ENCODE measurements at regions not wholly inside any gene's neighbourhood (a gene's known extent, or its start where the extent isn't known, plus 50 kb on each side); places are given as distances from the start of the nearest gene placed in this dataset.

DNA sequence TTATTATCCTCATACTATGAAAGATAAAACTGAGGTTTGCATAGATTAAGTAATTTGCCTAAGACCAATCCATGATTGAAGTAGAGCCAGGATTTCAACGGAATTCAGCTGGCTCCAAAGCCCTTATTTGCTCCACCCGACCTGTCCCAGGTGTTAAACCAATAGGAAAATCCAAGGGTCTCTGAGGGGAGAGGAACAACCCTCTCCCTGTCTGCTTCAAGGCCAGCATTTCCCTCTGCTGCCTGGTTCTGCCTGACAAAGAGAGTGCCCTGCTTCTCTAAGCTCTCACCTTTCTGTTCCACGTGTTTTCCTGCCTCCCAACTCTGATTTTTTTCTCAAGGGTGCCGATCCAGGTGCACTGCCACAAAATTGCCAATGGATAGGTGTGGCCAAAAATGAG is 127.4 kb downstream of the UBE2U start:
- TF ChIP-seq SIN3A (IDR thresholded peaks at IDR 0.05; ENCODE audit: borderline replicate concordance, insufficient read depth, low read length) (no peak), POLR2AphosphoS5 (IDR thresholded peaks at IDR 0.05; ENCODE audit: low read depth, low read length) (no peak), TAF1 (IDR thresholded peaks at IDR 0.05; ENCODE audit: borderline replicate concordance, insufficient read depth, low read length) (no peak), FOXP2 (optimal IDR thresholded peaks at IDR 0.05; ENCODE audit: borderline replicate concordance, extremely low read depth, extremely low read length, insufficient read depth) (no peak)
- TF ChIP-seq, protein P1, sequence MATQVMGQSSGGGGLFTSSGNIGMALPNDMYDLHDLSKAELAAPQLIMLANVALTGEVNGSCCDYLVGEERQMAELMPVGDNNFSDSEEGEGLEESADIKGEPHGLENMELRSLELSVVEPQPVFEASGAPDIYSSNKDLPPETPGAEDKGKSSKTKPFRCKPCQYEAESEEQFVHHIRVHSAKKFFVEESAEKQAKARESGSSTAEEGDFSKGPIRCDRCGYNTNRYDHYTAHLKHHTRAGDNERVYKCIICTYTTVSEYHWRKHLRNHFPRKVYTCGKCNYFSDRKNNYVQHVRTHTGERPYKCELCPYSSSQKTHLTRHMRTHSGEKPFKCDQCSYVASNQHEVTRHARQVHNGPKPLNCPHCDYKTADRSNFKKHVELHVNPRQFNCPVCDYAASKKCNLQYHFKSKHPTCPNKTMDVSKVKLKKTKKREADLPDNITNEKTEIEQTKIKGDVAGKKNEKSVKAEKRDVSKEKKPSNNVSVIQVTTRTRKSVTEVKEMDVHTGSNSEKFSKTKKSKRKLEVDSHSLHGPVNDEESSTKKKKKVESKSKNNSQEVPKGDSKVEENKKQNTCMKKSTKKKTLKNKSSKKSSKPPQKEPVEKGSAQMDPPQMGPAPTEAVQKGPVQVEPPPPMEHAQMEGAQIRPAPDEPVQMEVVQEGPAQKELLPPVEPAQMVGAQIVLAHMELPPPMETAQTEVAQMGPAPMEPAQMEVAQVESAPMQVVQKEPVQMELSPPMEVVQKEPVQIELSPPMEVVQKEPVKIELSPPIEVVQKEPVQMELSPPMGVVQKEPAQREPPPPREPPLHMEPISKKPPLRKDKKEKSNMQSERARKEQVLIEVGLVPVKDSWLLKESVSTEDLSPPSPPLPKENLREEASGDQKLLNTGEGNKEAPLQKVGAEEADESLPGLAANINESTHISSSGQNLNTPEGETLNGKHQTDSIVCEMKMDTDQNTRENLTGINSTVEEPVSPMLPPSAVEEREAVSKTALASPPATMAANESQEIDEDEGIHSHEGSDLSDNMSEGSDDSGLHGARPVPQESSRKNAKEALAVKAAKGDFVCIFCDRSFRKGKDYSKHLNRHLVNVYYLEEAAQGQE (IDR thresholded peaks at IDR 0.05; ENCODE audit: insufficient read depth in 1 of 2, low read depth in 2 of 2, low read length in 2 of 2), result no peak

DNA sequence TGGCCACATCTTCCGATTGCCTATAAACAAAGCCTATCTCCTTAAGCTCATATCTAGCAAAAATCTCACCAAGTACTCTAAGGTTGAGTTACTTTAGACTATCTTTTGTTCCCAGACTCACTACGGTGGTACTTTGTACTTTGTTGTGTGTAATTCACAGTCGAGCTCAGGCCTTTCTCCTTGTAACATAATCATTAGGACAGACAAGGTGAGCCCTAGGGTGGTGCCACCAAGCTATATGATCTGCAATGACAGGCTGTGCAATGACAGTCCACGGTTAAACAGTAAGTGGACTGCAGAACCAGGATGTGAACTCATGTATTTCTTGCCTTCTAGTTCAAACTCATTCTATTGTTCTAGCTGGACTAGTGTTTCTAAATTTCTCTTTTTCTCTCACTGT is 132.2 kb downstream of the UBE2U start:
- TF ChIP-seq SIN3A (IDR thresholded peaks at IDR 0.05; ENCODE audit: borderline replicate concordance, insufficient read depth, low read length), result no peak

DNA sequence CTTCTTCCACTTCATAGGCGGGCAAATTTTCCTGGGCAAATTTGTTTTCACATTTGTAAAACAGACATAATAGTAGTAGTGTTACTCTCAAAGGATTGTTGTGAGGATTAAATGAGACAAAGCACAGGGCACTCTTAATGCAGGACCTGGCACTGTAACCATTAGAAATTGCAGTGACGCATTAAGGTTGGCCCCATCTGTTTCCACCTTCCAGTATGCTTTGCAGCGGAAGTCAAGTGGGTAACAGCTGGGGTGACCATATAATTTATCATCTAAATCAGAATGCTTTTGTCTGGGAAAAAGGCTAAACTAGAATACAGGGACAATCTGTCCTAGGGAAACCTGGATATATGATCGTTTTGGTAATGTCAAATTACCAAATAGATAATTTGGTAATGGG is 132.5 kb upstream of the CACHD1 start:
- TF ChIP-seq FOXP2 (optimal IDR thresholded peaks at IDR 0.05; ENCODE audit: borderline replicate concordance, extremely low read depth, extremely low read length, insufficient read depth) (no peak), POLR2AphosphoS5 (IDR thresholded peaks at IDR 0.05; ENCODE audit: low read depth, low read length) (no peak), TAF1 (IDR thresholded peaks at IDR 0.05; ENCODE audit: borderline replicate concordance, insufficient read depth, low read length) (no peak), SIN3A (IDR thresholded peaks at IDR 0.05; ENCODE audit: borderline replicate concordance, insufficient read depth, low read length) (no peak)
- TF ChIP-seq, protein P1 (IDR thresholded peaks at IDR 0.05; ENCODE audit: insufficient read depth in 1 of 2, low read depth in 2 of 2, low read length in 2 of 2), result no peak

DNA sequence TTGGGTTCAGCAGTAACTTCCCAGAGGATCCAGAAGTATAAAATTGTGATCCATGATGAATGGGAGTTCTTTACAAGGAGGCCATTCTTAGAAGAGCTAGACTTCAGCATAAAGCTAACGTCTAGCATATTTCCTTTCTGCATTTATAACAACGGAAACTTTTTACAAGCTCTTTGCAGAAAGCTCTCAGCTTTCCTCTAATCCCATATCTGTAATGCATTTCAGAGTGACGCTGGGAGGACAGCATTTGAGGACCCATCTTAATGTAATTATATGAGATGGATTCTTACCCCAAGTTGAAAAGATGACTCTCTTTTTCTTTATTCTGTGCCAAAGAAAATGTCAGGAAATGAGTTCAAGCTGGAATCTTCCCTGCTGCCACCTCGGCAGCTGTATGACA is 132.0 kb upstream of the CACHD1 start:
- TF ChIP-seq, protein P1 (IDR thresholded peaks at IDR 0.05; ENCODE audit: insufficient read depth in 1 of 2, low read depth in 2 of 2, low read length in 2 of 2), result no peak
- TF ChIP-seq POLR2AphosphoS5 (IDR thresholded peaks at IDR 0.05; ENCODE audit: low read depth, low read length) (no peak), TAF1 (IDR thresholded peaks at IDR 0.05; ENCODE audit: borderline replicate concordance, insufficient read depth, low read length) (no peak), FOXP2 (optimal IDR thresholded peaks at IDR 0.05; ENCODE audit: borderline replicate concordance, extremely low read depth, extremely low read length, insufficient read depth) (no peak), SIN3A (IDR thresholded peaks at IDR 0.05; ENCODE audit: borderline replicate concordance, insufficient read depth, low read length) (no peak)

DNA sequence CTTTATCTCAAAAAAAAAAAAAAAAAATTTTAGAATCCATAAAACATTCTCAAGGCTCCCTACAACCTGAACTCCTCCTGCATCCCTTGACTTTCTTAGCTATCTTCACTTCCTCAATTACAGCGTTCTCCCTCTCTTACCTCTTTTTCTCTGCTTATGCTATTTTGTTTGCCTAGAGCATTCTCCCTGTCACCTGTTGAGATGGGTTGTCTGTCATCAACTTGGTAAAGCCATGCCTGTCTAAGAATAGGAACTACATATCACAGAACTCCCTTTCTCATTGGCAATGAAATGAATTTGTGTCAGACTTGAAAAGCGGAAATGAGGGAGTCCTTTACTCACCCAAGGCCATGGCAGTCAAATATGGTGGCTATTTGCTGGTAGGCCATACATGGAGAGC is 129.6 kb upstream of the CACHD1 start:
- TF ChIP-seq POLR2AphosphoS5 (IDR thresholded peaks at IDR 0.05; ENCODE audit: low read depth, low read length) (no peak), SIN3A (IDR thresholded peaks at IDR 0.05; ENCODE audit: borderline replicate concordance, insufficient read depth, low read length) (no peak), TAF1 (IDR thresholded peaks at IDR 0.05; ENCODE audit: borderline replicate concordance, insufficient read depth, low read length) (no peak)
- TF ChIP-seq, protein P1 (IDR thresholded peaks at IDR 0.05; ENCODE audit: insufficient read depth in 1 of 2, low read depth in 2 of 2, low read length in 2 of 2), result no peak
